ENCODE measurements at regions not wholly inside any gene's neighbourhood (a gene's known extent, or its start where the extent isn't known, plus 50 kb on each side); places are given as distances from the start of the nearest gene placed in this dataset.

GRCh38 chr16:54746596-54746995, 184.1 kb upstream of the IRX5 start:
- Histone ChIP-seq H3K23ac (ENCODE audit: low read length) (no peak overlapping the region), H3K27me3 (ENCODE audit: insufficient read depth, low read length) (no peaks in the 10 kb centered on the region), H3K79me2 (ENCODE audit: control insufficient read depth, insufficient read depth, low read length, poor library complexity) (no peaks in the 10 kb centered on the region), H3K9me3 (ENCODE audit: insufficient read depth, low read depth, low read length) (no peaks in the 10 kb centered on the region), H3K4me3 (ENCODE audit: low read depth, low read length) (no peak overlapping the region), H2BK120ac (ENCODE audit: insufficient read depth, low read length, poor library complexity) (no peak overlapping the region), H2AK5ac (ENCODE audit: low read length) (no peak overlapping the region), H3K79me1 (ENCODE audit: low read length) (no peaks in the 10 kb centered on the region), H4K12ac (ENCODE audit: low read depth, low read length) (no peak overlapping the region), H4K91ac (ENCODE audit: low read depth, low read length) (no peak overlapping the region), H2BK12ac (ENCODE audit: low read length) (no peak overlapping the region), H3K36me3 (ENCODE audit: control insufficient read depth in 1 of 2, insufficient read depth in 2 of 2, low read length in 2 of 2) (no peaks in the 10 kb centered on the region), H2AFZ (ENCODE audit: insufficient read depth, low read length, poor library complexity) (no peak overlapping the region), H3K4me1 (ENCODE audit: control insufficient read depth in 1 of 2, insufficient read depth in 2 of 2, low read length in 2 of 2) (no peaks in the 10 kb centered on the region), H2BK5ac (ENCODE audit: low read depth, low read length, poor library complexity) (no peak overlapping the region), H3K14ac (ENCODE audit: low read length) (no peak overlapping the region), H3K27ac (ENCODE audit: low read depth, low read length) (no peak overlapping the region), H3K18ac (ENCODE audit: low read length) (no peak overlapping the region), H4K8ac (ENCODE audit: low read depth, low read length) (no peak overlapping the region), H3K4ac (ENCODE audit: low read depth, low read length) (no peak overlapping the region), H3K4me2 (ENCODE audit: low read length) (no peak overlapping the region), H3K9ac (ENCODE audit: low read length) (no peak overlapping the region)
- WGBS (ENCODE audit: extremely low coverage, insufficient coverage, insufficient read length) = no CpG with 5 or more reads among the region's 4 CpGs
- no peak for DNase-seq

DNA sequence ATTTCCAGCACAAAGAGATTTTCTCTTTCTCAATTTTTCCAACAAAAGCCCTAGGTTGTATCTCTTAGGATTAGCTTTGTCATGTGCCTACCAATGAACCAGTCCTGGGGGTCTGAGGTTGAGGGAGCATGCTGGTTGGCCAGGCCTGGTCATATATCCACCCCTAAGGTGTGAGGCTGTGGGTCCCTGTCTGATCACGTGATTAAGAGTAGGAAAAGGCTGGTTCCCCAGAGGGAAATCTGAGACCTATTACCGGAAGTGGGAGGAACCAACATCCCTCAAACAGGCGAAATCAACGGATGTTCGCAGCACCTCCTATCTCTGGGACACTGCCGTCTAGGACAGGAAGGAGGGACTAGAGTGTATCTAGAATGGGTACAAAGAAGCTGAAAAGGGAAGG, 185.7 kb upstream of the IRX5 start:
- H3K79me1 ChIP-seq (ENCODE audit: low read length) = no peaks in the 10 kb centered on the region
- no peak overlapping the region for H3K9ac ChIP-seq (ENCODE audit: low read length)
- H3K14ac ChIP-seq (ENCODE audit: low read length) = no peak overlapping the region
- no peak overlapping the region for H3K4ac ChIP-seq (ENCODE audit: low read depth, low read length)
- no peak overlapping the region for H2BK5ac ChIP-seq (ENCODE audit: low read depth, low read length, poor library complexity)
- no peak overlapping the region for H4K8ac ChIP-seq (ENCODE audit: low read depth, low read length)
- no peak for DNase-seq
- no peak overlapping the region for H4K91ac ChIP-seq (ENCODE audit: low read depth, low read length)
- no peak overlapping the region for H3K23ac ChIP-seq (ENCODE audit: low read length)
- H2AFZ ChIP-seq (ENCODE audit: insufficient read depth, low read length, poor library complexity) = no peak overlapping the region
- no peak overlapping the region for H2AK5ac ChIP-seq (ENCODE audit: low read length)
- H3K36me3 ChIP-seq (ENCODE audit: control insufficient read depth in 1 of 2, insufficient read depth in 2 of 2, low read length in 2 of 2) = no peaks in the 10 kb centered on the region
- no peaks in the 10 kb centered on the region for H3K9me3 ChIP-seq (ENCODE audit: insufficient read depth, low read depth, low read length)
- H3K27me3 ChIP-seq (ENCODE audit: insufficient read depth, low read length) = no peaks in the 10 kb centered on the region
- H2BK120ac ChIP-seq (ENCODE audit: insufficient read depth, low read length, poor library complexity) = no peak overlapping the region
- no peak overlapping the region for H4K12ac ChIP-seq (ENCODE audit: low read depth, low read length)
- H3K4me3 ChIP-seq (ENCODE audit: low read depth, low read length) = no peak overlapping the region
- H3K4me1 ChIP-seq (ENCODE audit: control insufficient read depth in 1 of 2, insufficient read depth in 2 of 2, low read length in 2 of 2) = no peaks in the 10 kb centered on the region
- no CpG with 5 or more reads among the region's 6 CpGs for WGBS (ENCODE audit: extremely low coverage, insufficient coverage, insufficient read length)
- no peak overlapping the region for H3K18ac ChIP-seq (ENCODE audit: low read length)
- H3K79me2 ChIP-seq (ENCODE audit: control insufficient read depth, insufficient read depth, low read length, poor library complexity) = no peaks in the 10 kb centered on the region
- H2BK12ac ChIP-seq (ENCODE audit: low read length) = no peak overlapping the region
- no peak overlapping the region for H3K27ac ChIP-seq (ENCODE audit: low read depth, low read length)
- no peak overlapping the region for H3K4me2 ChIP-seq (ENCODE audit: low read length)

DNA sequence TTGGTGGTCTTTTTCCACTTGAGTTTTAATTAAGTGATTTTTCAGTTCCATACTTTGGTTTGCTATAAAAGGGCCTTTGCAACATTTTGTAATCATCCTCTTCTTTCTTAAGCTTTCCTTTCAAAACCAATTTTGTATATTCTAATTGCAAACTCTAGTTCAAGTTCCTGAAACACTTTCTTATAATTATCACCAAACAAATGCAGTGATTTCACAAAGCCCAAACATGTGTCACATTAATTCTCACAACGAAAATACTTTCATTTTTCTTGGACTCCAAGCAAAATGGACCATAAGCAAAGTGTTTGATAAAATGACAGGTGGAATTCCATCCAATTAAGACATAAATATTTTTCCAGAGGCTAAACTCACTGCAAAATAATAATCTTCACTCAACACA, 188.2 kb upstream of the IRX5 start:
- no peaks in the 10 kb centered on the region for H3K79me2 ChIP-seq (ENCODE audit: control insufficient read depth, insufficient read depth, low read length, poor library complexity)
- WGBS (ENCODE audit: extremely low coverage, insufficient coverage, insufficient read length) = no CpG with 5 or more reads among the region's 1 CpG
- H3K4ac ChIP-seq (ENCODE audit: low read depth, low read length) = no peak overlapping the region
- H3K9me3 ChIP-seq (ENCODE audit: insufficient read depth, low read depth, low read length) = no peaks in the 10 kb centered on the region
- no peak overlapping the region for H4K8ac ChIP-seq (ENCODE audit: low read depth, low read length)
- no peak overlapping the region for H4K91ac ChIP-seq (ENCODE audit: low read depth, low read length)
- H3K27ac ChIP-seq (ENCODE audit: low read depth, low read length) = no peak overlapping the region
- no peak overlapping the region for H2BK12ac ChIP-seq (ENCODE audit: low read length)
- no peaks in the 10 kb centered on the region for H3K27me3 ChIP-seq (ENCODE audit: insufficient read depth, low read length)
- H3K4me2 ChIP-seq (ENCODE audit: low read length) = no peak overlapping the region
- H3K9ac ChIP-seq (ENCODE audit: low read length) = no peak overlapping the region
- no peak overlapping the region for H3K18ac ChIP-seq (ENCODE audit: low read length)
- H3K4me3 ChIP-seq (ENCODE audit: low read depth, low read length) = no peak overlapping the region
- no peak overlapping the region for H2AFZ ChIP-seq (ENCODE audit: insufficient read depth, low read length, poor library complexity)
- no peak for DNase-seq
- no peaks in the 10 kb centered on the region for H3K4me1 ChIP-seq (ENCODE audit: control insufficient read depth in 1 of 2, insufficient read depth in 2 of 2, low read length in 2 of 2)
- no peak overlapping the region for H2BK120ac ChIP-seq (ENCODE audit: insufficient read depth, low read length, poor library complexity)
- no peak overlapping the region for H4K12ac ChIP-seq (ENCODE audit: low read depth, low read length)
- no peaks in the 10 kb centered on the region for H3K79me1 ChIP-seq (ENCODE audit: low read length)
- no peak overlapping the region for H3K14ac ChIP-seq (ENCODE audit: low read length)
- no peak overlapping the region for H2BK5ac ChIP-seq (ENCODE audit: low read depth, low read length, poor library complexity)
- H2AK5ac ChIP-seq (ENCODE audit: low read length) = no peak overlapping the region
- H3K36me3 ChIP-seq (ENCODE audit: control insufficient read depth in 1 of 2, insufficient read depth in 2 of 2, low read length in 2 of 2) = no peaks in the 10 kb centered on the region
- no peak overlapping the region for H3K23ac ChIP-seq (ENCODE audit: low read length)

DNA sequence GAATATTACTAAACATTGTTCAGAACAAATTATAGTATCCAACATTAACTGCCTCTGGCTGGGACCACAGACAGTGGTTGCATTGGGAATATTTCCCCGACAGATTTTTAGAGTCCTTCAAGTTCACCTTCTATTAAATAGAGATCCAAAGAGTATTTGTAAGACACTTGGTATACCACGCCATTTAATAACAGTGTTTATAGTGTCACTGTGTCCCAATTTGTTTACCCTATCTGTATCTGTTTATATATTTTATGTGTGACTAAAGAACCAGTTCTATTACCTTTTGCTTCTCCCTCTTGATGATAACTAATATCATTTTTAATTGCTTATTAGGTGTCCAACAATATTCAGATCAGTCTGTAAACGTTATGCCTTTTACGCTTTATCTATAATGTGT, 191.3 kb upstream of the IRX5 start:
- no peak overlapping the region for H2AFZ ChIP-seq (ENCODE audit: insufficient read depth, low read length, poor library complexity)
- no peak overlapping the region for H2BK12ac ChIP-seq (ENCODE audit: low read length)
- H3K4me2 ChIP-seq (ENCODE audit: low read length) = no peak overlapping the region
- no peak overlapping the region for H2AK5ac ChIP-seq (ENCODE audit: low read length)
- H3K4me3 ChIP-seq (ENCODE audit: low read depth, low read length) = no peak overlapping the region
- no peak overlapping the region for H3K14ac ChIP-seq (ENCODE audit: low read length)
- no CpG with 5 or more reads among the region's 4 CpGs for WGBS (ENCODE audit: extremely low coverage, insufficient coverage, insufficient read length)
- H4K8ac ChIP-seq (ENCODE audit: low read depth, low read length) = no peak overlapping the region
- no peak overlapping the region for H3K27ac ChIP-seq (ENCODE audit: low read depth, low read length)
- H2BK120ac ChIP-seq (ENCODE audit: insufficient read depth, low read length, poor library complexity) = no peak overlapping the region
- H3K4ac ChIP-seq (ENCODE audit: low read depth, low read length) = no peak overlapping the region
- no peak overlapping the region for H4K12ac ChIP-seq (ENCODE audit: low read depth, low read length)
- no peak overlapping the region for H3K23ac ChIP-seq (ENCODE audit: low read length)
- H2BK5ac ChIP-seq (ENCODE audit: low read depth, low read length, poor library complexity) = no peak overlapping the region
- H3K79me1 ChIP-seq (ENCODE audit: low read length) = no peaks in the 10 kb centered on the region
- H3K18ac ChIP-seq (ENCODE audit: low read length) = no peak overlapping the region
- H3K79me2 ChIP-seq (ENCODE audit: control insufficient read depth, insufficient read depth, low read length, poor library complexity) = no peaks in the 10 kb centered on the region
- H3K27me3 ChIP-seq (ENCODE audit: insufficient read depth, low read length) = no peaks in the 10 kb centered on the region
- no peak for DNase-seq
- no peaks in the 10 kb centered on the region for H3K4me1 ChIP-seq (ENCODE audit: control insufficient read depth in 1 of 2, insufficient read depth in 2 of 2, low read length in 2 of 2)
- no peak overlapping the region for H4K91ac ChIP-seq (ENCODE audit: low read depth, low read length)
- H3K9me3 ChIP-seq (ENCODE audit: insufficient read depth, low read depth, low read length) = no peaks in the 10 kb centered on the region
- H3K9ac ChIP-seq (ENCODE audit: low read length) = no peak overlapping the region
- no peaks in the 10 kb centered on the region for H3K36me3 ChIP-seq (ENCODE audit: control insufficient read depth in 1 of 2, insufficient read depth in 2 of 2, low read length in 2 of 2)

Measured in trophoblast cell (in vitro differentiated cells and primary cell).